HUES48 (cell line): ENCODE measurements at regions not wholly inside any gene's neighbourhood (a gene's known extent, or its start where the extent isn't known, plus 50 kb on each side); places are given as distances from the start of the nearest gene placed in this dataset.
"Not testable (repeated sequence)": the region's sequence is repeated elsewhere in the genome, so short reads cannot be mapped to it uniquely, and the experiment has no call there.

Experiments used
- H3K27ac ChIP-seq: one replicate; pipeline ENCODE4 v1.7.0; 2013; ENCODE audit warnings: low read depth, low read length, inconsistent platforms
- H3K27me3 ChIP-seq: 2 replicates; pipeline ENCODE4 v1.6.1; 2013; ENCODE audit warnings: mild to moderate bottlenecking, low read length; ENCODE audit not compliant: control insufficient read depth, insufficient read depth
- H3K36me3 ChIP-seq: 2 replicates; pipeline ENCODE4 v1.6.1; 2013; ENCODE audit warnings: low read length; ENCODE audit not compliant: control insufficient read depth, insufficient read depth
- H3K4me1 ChIP-seq: 2 replicates; pipeline ENCODE4 v1.6.1; 2013; ENCODE audit warnings: mild to moderate bottlenecking, low read length; ENCODE audit not compliant: control insufficient read depth, insufficient read depth
- H3K4me3 ChIP-seq: 2 replicates; pipeline ENCODE4 v1.5.1; 2013; ENCODE audit warnings: mild to moderate bottlenecking, low read depth, low read length
- H3K9ac ChIP-seq: 2 replicates; pipeline ENCODE4 v1.6.1; 2013; ENCODE audit warnings: mild to moderate bottlenecking, low read depth, low read length, moderate library complexity
- H3K9me3 ChIP-seq: 2 replicates; pipeline ENCODE4 v1.6.1; 2013; ENCODE audit warnings: low read length; ENCODE audit not compliant: control insufficient read depth, insufficient read depth

GRCh38 chr11:86180423-86180822 lies 64.1 kb upstream of the EED start:
- Histone ChIP-seq H3K36me3 (no peaks in the 10 kb centered on the region), H3K27ac (no peak overlapping the region), H3K4me3 (no peak overlapping the region), H3K27me3 (no peaks in the 10 kb centered on the region), H3K4me1 (no peaks in the 10 kb centered on the region), H3K9ac (no peak overlapping the region), H3K9me3 (no peaks in the 10 kb centered on the region)

GRCh38 chr11:86179646-86180064 lies 64.9 kb upstream of the EED start:
- Histone ChIP-seq H3K4me1 (no peaks in the 10 kb centered on the region), H3K9me3 (no peaks in the 10 kb centered on the region), H3K9ac (no peak overlapping the region), H3K27me3 (no peaks in the 10 kb centered on the region), H3K4me3 (no peak overlapping the region), H3K36me3 (no peaks in the 10 kb centered on the region), H3K27ac (no peak overlapping the region)

GRCh38 chr11:86177302-86177701 lies 67.3 kb upstream of the EED start:
- no peaks in the 10 kb centered on the region for H3K36me3 ChIP-seq
- no peak overlapping the region for H3K4me3 ChIP-seq
- no peaks in the 10 kb centered on the region for H3K27me3 ChIP-seq
- H3K9me3 ChIP-seq, result no peaks in the 10 kb centered on the region
- H3K9ac ChIP-seq, result no peak overlapping the region
- H3K4me1 ChIP-seq, result no peaks in the 10 kb centered on the region
- H3K27ac ChIP-seq, result no peak overlapping the region

GRCh38 chr11:86176165-86176884 lies 68.2 kb upstream of the EED start:
- Histone ChIP-seq H3K4me1 (no peaks in the 10 kb centered on the region), H3K9ac (no peak overlapping the region), H3K9me3 (no peaks in the 10 kb centered on the region), H3K36me3 (no peaks in the 10 kb centered on the region), H3K4me3 (no peak overlapping the region), H3K27me3 (no peaks in the 10 kb centered on the region), H3K27ac (no peak overlapping the region)

GRCh38 chr11:86175626-86176025 lies 68.9 kb upstream of the EED start:
- Histone ChIP-seq H3K4me1 (no peaks in the 10 kb centered on the region), H3K27me3 (no peaks in the 10 kb centered on the region), H3K4me3 (no peak overlapping the region), H3K9me3 (no peaks in the 10 kb centered on the region), H3K9ac (no peak overlapping the region), H3K27ac (no peak overlapping the region), H3K36me3 (no peaks in the 10 kb centered on the region)

GRCh38 chr11:86175191-86175590 lies 69.4 kb upstream of the EED start:
- no peaks in the 10 kb centered on the region for H3K36me3 ChIP-seq
- H3K9me3 ChIP-seq, result no peaks in the 10 kb centered on the region
- H3K9ac ChIP-seq, result no peak overlapping the region
- no peak overlapping the region for H3K4me3 ChIP-seq
- no peaks in the 10 kb centered on the region for H3K4me1 ChIP-seq
- H3K27me3 ChIP-seq, result no peaks in the 10 kb centered on the region
- no peak overlapping the region for H3K27ac ChIP-seq

- no peak overlapping the region for H3K4me3 ChIP-seq
- no peak overlapping the region for H3K9ac ChIP-seq
- no peaks in the 10 kb centered on the region for H3K9me3 ChIP-seq
- no peaks in the 10 kb centered on the region for H3K36me3 ChIP-seq
- H3K27ac ChIP-seq, result no peak overlapping the region
- no peaks in the 10 kb centered on the region for H3K4me1 ChIP-seq
- no peaks in the 10 kb centered on the region for H3K27me3 ChIP-seq
Measured at GRCh38 chr11:86174101-86175046, 70.2 kb upstream of the EED start.

- H3K4me1 ChIP-seq, result no peaks in the 10 kb centered on the region
- no peaks in the 10 kb centered on the region for H3K36me3 ChIP-seq
- H3K27me3 ChIP-seq, result no peaks in the 10 kb centered on the region
- H3K27ac ChIP-seq, result no peak overlapping the region
- H3K9me3 ChIP-seq, result no peaks in the 10 kb centered on the region
- H3K4me3 ChIP-seq, result no peak overlapping the region
- no peak overlapping the region for H3K9ac ChIP-seq
Measured at GRCh38 chr11:86172894-86173293, 71.7 kb upstream of the EED start.

- Histone ChIP-seq H3K4me1 (no peaks in the 10 kb centered on the region), H3K4me3 (no peak overlapping the region), H3K27ac (no peak overlapping the region), H3K27me3 (no peaks in the 10 kb centered on the region), H3K36me3 (no peaks in the 10 kb centered on the region), H3K9ac (no peak overlapping the region), H3K9me3 (no peaks in the 10 kb centered on the region)
Measured at GRCh38 chr11:86171627-86172026, 72.9 kb upstream of the EED start.

- Histone ChIP-seq H3K4me3 (no peak overlapping the region), H3K4me1 (no peaks in the 10 kb centered on the region), H3K9me3 (no peaks in the 10 kb centered on the region), H3K36me3 (no peaks in the 10 kb centered on the region), H3K9ac (no peak overlapping the region), H3K27ac (no peak overlapping the region), H3K27me3 (no peaks in the 10 kb centered on the region)
Measured at GRCh38 chr11:86167499-86168164, 76.9 kb upstream of the EED start.

GRCh38 chr11:86166287-86166686 lies 78.3 kb upstream of the EED start:
- not testable (repeated sequence) for H3K27me3 ChIP-seq, H3K9ac ChIP-seq, H3K4me3 ChIP-seq, H3K4me1 ChIP-seq, H3K27ac ChIP-seq, H3K36me3 ChIP-seq, H3K9me3 ChIP-seq
